GM19372 (cell line): ENCODE measurements at regions not wholly inside any gene's neighbourhood (a gene's known extent, or its start where the extent isn't known, plus 50 kb on each side); places are given as distances from the start of the nearest gene placed in this dataset.

Source experiments
- ATAC-seq: cut with Tn5 transposase; IDR thresholded peaks from one replicate; pipeline ENCODE4 v1.9.1; 2021; ENCODE audit warnings: mild to moderate bottlenecking, low read depth, moderate library complexity; ENCODE audit not compliant: unreplicated experiment

DNA sequence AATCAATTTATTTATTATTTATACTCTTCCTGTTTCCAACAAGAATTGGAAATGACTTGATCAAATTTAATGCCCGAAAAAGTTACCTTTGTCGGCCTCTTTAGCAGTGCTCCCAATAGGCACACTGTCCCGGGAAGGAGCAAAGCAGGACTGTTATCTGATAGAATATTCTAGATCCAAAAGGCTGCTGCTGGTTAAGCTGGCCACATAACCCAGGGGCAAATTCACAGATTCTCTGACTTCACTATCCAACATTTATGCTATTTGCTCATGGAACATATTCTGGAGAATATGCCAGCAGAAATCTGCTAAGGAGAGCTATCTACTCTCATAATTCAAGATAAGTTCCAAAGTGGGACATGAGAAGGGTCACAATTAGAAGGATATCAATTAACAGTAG lies 100.2 kb upstream of the DMAC1 start:
- no peak for ATAC-seq

DNA sequence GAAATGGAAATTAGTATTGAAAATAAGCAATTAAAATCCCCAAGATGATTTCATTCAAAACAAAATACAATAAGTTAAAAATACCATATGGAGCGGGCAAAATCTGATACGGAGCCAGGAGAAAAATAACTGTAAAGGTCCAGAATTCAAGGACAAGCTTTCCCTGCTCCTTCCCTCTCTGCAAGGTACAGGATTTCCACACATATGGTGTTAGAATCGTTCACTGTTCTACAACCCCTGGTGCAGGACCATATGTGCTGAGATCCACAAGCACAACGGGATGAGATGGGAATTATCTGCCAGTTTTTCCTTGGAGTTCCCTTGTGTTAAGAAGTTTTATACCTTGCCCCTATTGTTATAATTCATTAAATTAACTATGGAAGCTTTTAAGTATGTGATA lies 94.7 kb upstream of the DMAC1 start:
- ATAC-seq: no peak

- no peak for ATAC-seq
These were observed 93.4 kb upstream of the DMAC1 start for GRCh38 chr9:7892975-7893374.

- ATAC-seq: no peak
These were observed 80.1 kb upstream of the DMAC1 start for GRCh38 chr9:7879551-7880245.

- ATAC-seq: no peak
These were observed 72.6 kb upstream of the DMAC1 start for GRCh38 chr9:7871977-7872730.

GRCh38 chr9:7869340-7869739 lies 69.8 kb upstream of the DMAC1 start:
- no peak for ATAC-seq

DNA sequence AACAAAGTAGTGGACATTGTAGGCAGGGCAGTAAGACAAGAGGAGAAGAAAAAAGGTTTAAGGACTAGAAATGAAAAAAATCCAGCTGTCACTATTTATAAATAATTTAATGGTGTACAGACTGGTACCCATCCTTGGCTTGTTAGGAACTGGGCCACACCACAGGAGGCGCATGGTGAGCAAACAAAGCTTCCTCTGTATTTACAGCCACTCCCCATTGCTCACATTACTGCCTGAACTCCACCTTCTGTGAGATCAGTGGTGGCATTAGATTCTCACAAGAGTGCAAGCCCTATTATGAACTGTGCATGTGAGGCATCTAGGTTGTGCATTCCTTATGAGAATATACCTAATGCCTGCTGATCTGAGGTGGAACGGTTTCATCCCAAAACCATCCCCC lies 62.6 kb upstream of the DMAC1 start:
- no peak for ATAC-seq

GRCh38 chr9:7861086-7861485 lies 61.5 kb upstream of the DMAC1 start:
- no peak for ATAC-seq

DNA sequence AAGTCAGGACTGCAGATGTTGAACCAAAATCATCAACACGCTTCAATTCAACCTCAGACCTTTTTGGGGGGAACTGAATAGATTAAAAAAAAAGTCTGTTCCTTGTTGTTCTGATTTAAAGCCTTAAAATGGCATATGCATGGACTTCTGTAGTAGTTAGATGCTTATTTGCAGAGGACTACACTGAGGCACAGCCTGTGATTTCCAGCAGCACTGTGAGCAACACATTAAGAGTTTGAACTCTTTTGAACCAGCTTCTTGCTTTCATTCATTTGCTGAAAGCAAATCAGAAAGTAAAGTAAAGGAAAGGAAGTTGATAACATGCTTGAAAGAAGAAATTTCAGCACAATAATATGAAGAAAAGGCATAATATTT lies 60.7 kb upstream of the DMAC1 start:
- ATAC-seq: no peak

DNA sequence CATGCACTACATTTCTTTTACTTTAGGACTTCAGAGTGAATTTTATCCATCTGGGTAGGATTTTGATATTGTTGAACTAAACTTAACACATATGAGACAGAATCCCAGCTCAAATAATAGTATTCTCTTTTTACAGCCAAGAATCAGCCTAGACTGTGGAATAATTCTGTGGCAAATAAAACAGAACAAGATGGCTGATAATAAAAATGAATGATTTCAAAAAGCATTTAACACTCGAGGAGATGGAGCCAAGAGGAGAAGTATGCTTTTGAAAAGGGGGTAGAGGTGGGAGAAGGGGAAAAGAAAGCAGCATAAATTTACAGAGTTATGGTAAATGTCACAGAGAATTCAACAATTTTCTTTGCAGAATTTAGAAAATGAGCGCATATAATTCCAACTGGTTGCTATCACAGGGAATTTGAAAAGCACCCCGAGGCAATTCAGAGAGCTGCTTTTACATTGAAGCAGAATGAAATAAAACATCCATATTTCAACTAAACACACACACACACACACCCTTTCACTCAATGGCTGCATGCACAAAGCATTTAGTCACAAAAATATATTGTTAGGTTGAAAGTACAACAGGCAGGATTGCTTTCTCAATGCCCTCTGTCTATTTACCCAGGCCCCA lies 60.2 kb upstream of the DMAC1 start:
- no peak for ATAC-seq

DNA sequence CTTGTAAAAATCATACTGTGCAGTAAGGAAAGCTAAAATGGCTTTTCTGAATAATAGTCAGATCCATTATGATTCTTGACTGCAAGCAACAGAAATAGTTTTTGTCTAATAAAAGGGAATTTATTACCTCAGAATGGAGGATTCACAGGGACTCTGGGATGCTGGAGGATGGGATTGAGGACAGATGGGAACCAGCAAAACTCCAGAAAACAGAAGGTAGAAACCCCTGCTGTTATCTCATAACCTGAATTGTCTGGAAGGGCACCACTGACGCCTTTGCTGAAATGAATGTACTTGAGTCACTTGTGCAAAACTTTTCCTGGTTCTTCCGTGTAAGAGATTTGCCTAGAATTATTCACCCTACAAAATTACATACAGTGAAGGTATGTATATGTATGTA lies 58.6 kb upstream of the DMAC1 start:
- no peak for ATAC-seq

GRCh38 chr9:7854763-7855162 lies 55.2 kb upstream of the DMAC1 start:
- ATAC-seq: no peak
